Neural cell (in vitro differentiated cells): ENCODE measurements at regions not wholly inside any gene's neighbourhood (a gene's known extent, or its start where the extent isn't known, plus 50 kb on each side); places are given as distances from the start of the nearest gene placed in this dataset.

ENCODE experiments used
- H2AFZ ChIP-seq: fragments of 200-600, 300-800 bp; sonication (generic), shearing (Covaris generic); 2 replicates; pipeline ENCODE4 v1.6.0; 2014; ENCODE audit warnings: low read depth, mild to moderate bottlenecking, antibody characterized with exemption, low read length, moderate library complexity
- H3F3A ChIP-seq: fragments of 200-600 bp; shearing (Covaris generic); 2 replicates; pipeline ENCODE4 v1.6.1; 2016; ENCODE audit warnings: mild to moderate bottlenecking, moderate library complexity, mixed read lengths, antibody characterized with exemption, low read length; ENCODE audit not compliant: insufficient read depth, poor library complexity, severe bottlenecking
- H3K27ac ChIP-seq: fragments of 200-600, 300-800 bp; sonication (generic), shearing (Covaris generic); 2 replicates; pipeline ENCODE4 v1.5.1; 2014; ENCODE audit warnings: mild to moderate bottlenecking, low read length, moderate library complexity
- H3K27me3 ChIP-seq: fragments of 300-800, 200-600 bp; sonication (generic), shearing (Covaris generic); 2 replicates; pipeline ENCODE4 v1.6.0; 2014; ENCODE audit warnings: mild to moderate bottlenecking, low read depth, low read length, moderate library complexity; ENCODE audit not compliant: insufficient read depth
- H3K36me3 ChIP-seq: fragments of 300-800, 200-600 bp; sonication (generic), shearing (Covaris generic); 2 replicates; pipeline ENCODE4 v1.5.1; 2014; ENCODE audit warnings: mild to moderate bottlenecking, antibody characterized with exemption, low read length, moderate library complexity; ENCODE audit not compliant: insufficient read depth
- H3K4me2 ChIP-seq: fragments of 300-800, 200-600 bp; sonication (generic), shearing (Covaris generic); 2 replicates; pipeline ENCODE4 v1.6.0; 2014; ENCODE audit warnings: mild to moderate bottlenecking, low read length
- H3K4me3 ChIP-seq: fragments of 300-800, 200-600 bp; sonication (generic), shearing (Covaris generic); 2 replicates; pipeline ENCODE4 v1.5.1; 2014; ENCODE audit warnings: mild to moderate bottlenecking, low read length, moderate library complexity
- H3K79me2 ChIP-seq: fragments of 200-600 bp; shearing (Covaris generic); replicated peaks from 2 replicates; pipeline ENCODE4 v1.6.0; 2014; ENCODE audit warnings: mild to moderate bottlenecking, low read length, moderate library complexity; ENCODE audit not compliant: insufficient read depth
- H3K9ac ChIP-seq: fragments of 300-800, 200-600 bp; sonication (generic), shearing (Covaris generic); 2 replicates; pipeline ENCODE4 v1.6.1; 2016; ENCODE audit warnings: mild to moderate bottlenecking, low read length, mixed read lengths
- H3K9me2 ChIP-seq: fragments of 200-600 bp; shearing (Covaris generic); 2 replicates; pipeline ENCODE4 v1.6.1; 2016; ENCODE audit warnings: mild to moderate bottlenecking, low read length, mixed read lengths; ENCODE audit not compliant: insufficient read depth
- H3K9me3 ChIP-seq: fragments of 200-600, 300-800 bp; sonication (generic), shearing (Covaris generic); 2 replicates; pipeline ENCODE4 v1.6.1; 2016; ENCODE audit warnings: mild to moderate bottlenecking, mixed run types, low read length, moderate library complexity, mixed read lengths
- H4K20me1 ChIP-seq: fragments of 200-600 bp; shearing (Covaris generic); 2 replicates; pipeline ENCODE4 v1.6.1; 2016; ENCODE audit warnings: mild to moderate bottlenecking, mixed run types; ENCODE audit not compliant: insufficient read depth
- EP300 ChIP-seq: fragments of 450-650 bp; conservative IDR thresholded peaks from 2 replicates; pipeline ENCODE4 v1.6.1; 2014; ENCODE audit warnings: antibody characterized with exemption, mild to moderate bottlenecking, moderate library complexity; ENCODE audit not compliant: poor library complexity, severe bottlenecking
- EZH2 ChIP-seq: fragments of 200-600, 300-800 bp; shearing (Covaris generic), sonication (generic); IDR thresholded peaks from 2 replicates; pipeline ENCODE4 v1.6.1; 2014; ENCODE audit warnings: antibody characterized with exemption, low read length, borderline replicate concordance, mild to moderate bottlenecking; ENCODE audit not compliant: insufficient read depth, poor library complexity, severe bottlenecking
- MXI1 ChIP-seq: fragments of 450-650 bp; conservative IDR thresholded peaks from 2 replicates; pipeline ENCODE4 v1.6.1; 2014; ENCODE audit warnings: antibody characterized with exemption, mild to moderate bottlenecking; ENCODE audit not compliant: poor library complexity, severe bottlenecking
- POLR2AphosphoS5 ChIP-seq: IDR thresholded peaks from 2 replicates; pipeline ENCODE4 v1.6.1; 2012
- RAD21 ChIP-seq: fragments of 450-650 bp; conservative IDR thresholded peaks from 2 replicates; pipeline ENCODE4 v1.6.1; 2014; ENCODE audit warnings: antibody characterized with exemption, mild to moderate bottlenecking, moderate library complexity
- SMC3 ChIP-seq: fragments of 450-650 bp; conservative IDR thresholded peaks from 2 replicates; pipeline ENCODE4 v1.6.1; 2014; ENCODE audit warnings: antibody characterized with exemption, mild to moderate bottlenecking, moderate library complexity; ENCODE audit not compliant: poor library complexity
- TAF1 ChIP-seq: IDR thresholded peaks from 2 replicates; pipeline ENCODE4 v1.6.1; 2012; ENCODE audit warnings: low read depth
- TF ChIP-seq, protein P1 (sequence below): IDR thresholded peaks from 2 replicates; pipeline ENCODE4 v1.6.1; 2012; ENCODE audit warnings: borderline replicate concordance
- TF ChIP-seq, protein P2 (sequence below): fragments of 450-650 bp; IDR thresholded peaks from 2 replicates; pipeline ENCODE4 v1.5.1; 2014; ENCODE audit warnings: antibody characterized with exemption, mild to moderate bottlenecking, moderate library complexity; ENCODE audit not compliant: poor library complexity, severe bottlenecking

DNA sequence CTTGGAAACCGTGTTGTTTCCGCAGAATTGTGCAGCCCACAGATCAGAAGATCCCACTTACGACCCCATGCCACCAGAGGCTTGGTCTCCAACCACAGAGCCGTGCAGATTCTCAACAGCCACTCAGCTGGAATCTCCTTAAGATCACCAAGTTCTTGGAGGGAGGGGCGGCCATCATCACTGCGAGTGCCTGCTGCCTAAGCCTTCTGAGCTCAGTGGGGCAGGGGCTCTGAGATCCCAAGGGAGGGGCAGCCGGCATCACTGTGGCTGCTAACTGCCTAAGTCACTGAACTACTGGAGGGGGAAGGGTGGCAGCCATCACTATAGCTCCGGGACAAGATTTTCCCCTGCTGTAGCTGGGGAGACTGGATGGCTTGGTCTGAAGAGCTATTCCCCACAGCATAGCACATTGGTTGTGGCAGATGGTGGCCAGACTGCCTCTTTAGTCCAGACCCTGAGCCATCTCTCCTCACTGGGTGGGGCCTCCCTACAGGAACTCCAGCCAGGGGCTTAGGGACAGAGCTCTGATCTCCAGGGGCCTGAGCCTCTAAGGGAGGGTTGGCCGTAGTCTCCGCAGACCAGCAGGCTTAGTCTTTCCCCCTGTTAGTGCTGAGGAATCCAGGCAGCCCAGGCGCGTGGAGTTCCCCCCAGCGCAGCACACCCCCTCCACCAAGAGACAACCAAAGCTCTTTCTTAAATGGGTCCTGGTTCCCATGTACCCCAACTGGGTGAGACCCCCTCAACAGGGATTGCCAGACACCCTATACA is 1483.9 kb downstream of the ADGRL3 start:
- Histone ChIP-seq H3K4me3 (no peak overlapping the region), H2AFZ (no peak overlapping the region), H3K36me3 (no peaks in the 10 kb centered on the region), H3K27me3 (no peaks in the 10 kb centered on the region), H3K9me3 (no peaks in the 10 kb centered on the region), H3K27ac (no peak overlapping the region), H3K79me2 (no peaks in the 10 kb centered on the region), H3K9me2 (no peaks in the 10 kb centered on the region), H4K20me1 (no peaks in the 10 kb centered on the region), H3K4me2 (no peak overlapping the region), H3F3A (no peaks in the 10 kb centered on the region), H3K9ac (no peak overlapping the region)
- TF ChIP-seq TAF1 (no peak), MXI1 (no peak), EZH2 (no peak), POLR2AphosphoS5 (no peak), EP300 (no peak), SMC3 (no peak), RAD21 (no peak)
- TF ChIP-seq, protein P1, sequence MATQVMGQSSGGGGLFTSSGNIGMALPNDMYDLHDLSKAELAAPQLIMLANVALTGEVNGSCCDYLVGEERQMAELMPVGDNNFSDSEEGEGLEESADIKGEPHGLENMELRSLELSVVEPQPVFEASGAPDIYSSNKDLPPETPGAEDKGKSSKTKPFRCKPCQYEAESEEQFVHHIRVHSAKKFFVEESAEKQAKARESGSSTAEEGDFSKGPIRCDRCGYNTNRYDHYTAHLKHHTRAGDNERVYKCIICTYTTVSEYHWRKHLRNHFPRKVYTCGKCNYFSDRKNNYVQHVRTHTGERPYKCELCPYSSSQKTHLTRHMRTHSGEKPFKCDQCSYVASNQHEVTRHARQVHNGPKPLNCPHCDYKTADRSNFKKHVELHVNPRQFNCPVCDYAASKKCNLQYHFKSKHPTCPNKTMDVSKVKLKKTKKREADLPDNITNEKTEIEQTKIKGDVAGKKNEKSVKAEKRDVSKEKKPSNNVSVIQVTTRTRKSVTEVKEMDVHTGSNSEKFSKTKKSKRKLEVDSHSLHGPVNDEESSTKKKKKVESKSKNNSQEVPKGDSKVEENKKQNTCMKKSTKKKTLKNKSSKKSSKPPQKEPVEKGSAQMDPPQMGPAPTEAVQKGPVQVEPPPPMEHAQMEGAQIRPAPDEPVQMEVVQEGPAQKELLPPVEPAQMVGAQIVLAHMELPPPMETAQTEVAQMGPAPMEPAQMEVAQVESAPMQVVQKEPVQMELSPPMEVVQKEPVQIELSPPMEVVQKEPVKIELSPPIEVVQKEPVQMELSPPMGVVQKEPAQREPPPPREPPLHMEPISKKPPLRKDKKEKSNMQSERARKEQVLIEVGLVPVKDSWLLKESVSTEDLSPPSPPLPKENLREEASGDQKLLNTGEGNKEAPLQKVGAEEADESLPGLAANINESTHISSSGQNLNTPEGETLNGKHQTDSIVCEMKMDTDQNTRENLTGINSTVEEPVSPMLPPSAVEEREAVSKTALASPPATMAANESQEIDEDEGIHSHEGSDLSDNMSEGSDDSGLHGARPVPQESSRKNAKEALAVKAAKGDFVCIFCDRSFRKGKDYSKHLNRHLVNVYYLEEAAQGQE: no peak
- TF ChIP-seq, protein P2, sequence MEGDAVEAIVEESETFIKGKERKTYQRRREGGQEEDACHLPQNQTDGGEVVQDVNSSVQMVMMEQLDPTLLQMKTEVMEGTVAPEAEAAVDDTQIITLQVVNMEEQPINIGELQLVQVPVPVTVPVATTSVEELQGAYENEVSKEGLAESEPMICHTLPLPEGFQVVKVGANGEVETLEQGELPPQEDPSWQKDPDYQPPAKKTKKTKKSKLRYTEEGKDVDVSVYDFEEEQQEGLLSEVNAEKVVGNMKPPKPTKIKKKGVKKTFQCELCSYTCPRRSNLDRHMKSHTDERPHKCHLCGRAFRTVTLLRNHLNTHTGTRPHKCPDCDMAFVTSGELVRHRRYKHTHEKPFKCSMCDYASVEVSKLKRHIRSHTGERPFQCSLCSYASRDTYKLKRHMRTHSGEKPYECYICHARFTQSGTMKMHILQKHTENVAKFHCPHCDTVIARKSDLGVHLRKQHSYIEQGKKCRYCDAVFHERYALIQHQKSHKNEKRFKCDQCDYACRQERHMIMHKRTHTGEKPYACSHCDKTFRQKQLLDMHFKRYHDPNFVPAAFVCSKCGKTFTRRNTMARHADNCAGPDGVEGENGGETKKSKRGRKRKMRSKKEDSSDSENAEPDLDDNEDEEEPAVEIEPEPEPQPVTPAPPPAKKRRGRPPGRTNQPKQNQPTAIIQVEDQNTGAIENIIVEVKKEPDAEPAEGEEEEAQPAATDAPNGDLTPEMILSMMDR: no peak

DNA sequence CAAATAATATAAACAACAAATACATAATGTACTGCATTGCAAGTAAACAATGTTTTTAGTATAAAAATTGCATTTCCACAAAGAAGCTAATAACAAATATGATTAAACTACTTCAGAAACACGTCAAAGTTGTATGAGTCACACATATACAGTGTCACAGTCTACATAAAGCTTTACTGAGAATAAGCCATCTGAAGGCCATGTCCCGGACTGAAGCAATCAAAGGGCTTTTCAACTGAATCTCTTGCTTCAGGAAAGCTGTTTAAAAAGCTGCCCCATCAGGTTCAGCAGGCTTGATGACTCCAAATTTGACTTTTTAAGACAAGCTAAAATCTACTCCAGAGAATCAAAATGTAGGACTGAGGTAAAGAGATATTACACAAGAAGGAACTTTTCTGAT is 1476.8 kb downstream of the ADGRL3 start:
- Histone ChIP-seq H4K20me1 (no peaks in the 10 kb centered on the region), H3F3A (no peaks in the 10 kb centered on the region), H3K27me3 (no peaks in the 10 kb centered on the region), H3K27ac (no peak overlapping the region), H3K4me3 (no peak overlapping the region), H3K79me2 (no peaks in the 10 kb centered on the region), H3K36me3 (no peaks in the 10 kb centered on the region), H2AFZ (no peak overlapping the region), H3K4me2 (no peak overlapping the region), H3K9me2 (no peaks in the 10 kb centered on the region), H3K9ac (no peak overlapping the region), H3K9me3 (no peaks in the 10 kb centered on the region)
- no peak for TF ChIP-seq MXI1
- TF ChIP-seq, protein P1: no peak
- TF ChIP-seq TAF1: no peak
- TF ChIP-seq POLR2AphosphoS5: no peak
